HG03575 (cell line): ENCODE measurements at regions not wholly inside any gene's neighbourhood (a gene's known extent, or its start where the extent isn't known, plus 50 kb on each side); places are given as distances from the start of the nearest gene placed in this dataset.
"Not testable (repeated sequence)": the region's sequence is repeated elsewhere in the genome, so short reads cannot be mapped to it uniquely, and the experiment has no call there.

Experiments used
- ATAC-seq: cut with Tn5 transposase; IDR thresholded peaks from one replicate; pipeline ENCODE4 v1.9.1; 2021; ENCODE audit not compliant: unreplicated experiment, insufficient number of reproducible peaks, low FRiP score; ENCODE audit errors: extremely low read depth

- ATAC-seq, result no peak
Observed at GRCh38 chr2:67565761-67566160, 168.6 kb downstream of the ETAA1 start.

- ATAC-seq, result no peak
Observed at GRCh38 chr2:67566285-67566684, 169.2 kb downstream of the ETAA1 start.

GRCh38 chr2:67566958-67567635 is 170.0 kb downstream of the ETAA1 start:
- ATAC-seq, result no peak

- no peak for ATAC-seq
Observed at GRCh38 chr2:67567886-67568285, 170.8 kb downstream of the ETAA1 start.

- no peak for ATAC-seq
Observed at GRCh38 chr2:67570611-67571010, 173.5 kb downstream of the ETAA1 start.

GRCh38 chr2:67571785-67572718 is 174.9 kb downstream of the ETAA1 start:
- no peak for ATAC-seq

GRCh38 chr2:67572721-67573435 is 175.7 kb downstream of the ETAA1 start:
- no peak for ATAC-seq

GRCh38 chr2:67574230-67574629 is 177.1 kb downstream of the ETAA1 start:
- no peak for ATAC-seq

GRCh38 chr2:67576226-67576625 is 179.1 kb downstream of the ETAA1 start:
- ATAC-seq, result no peak

GRCh38 chr2:67576991-67577390 is 179.9 kb downstream of the ETAA1 start:
- ATAC-seq, result no peak

- ATAC-seq, result no peak
Observed at GRCh38 chr2:67579216-67579615, 182.1 kb downstream of the ETAA1 start.

GRCh38 chr2:67579806-67580205 is 182.7 kb downstream of the ETAA1 start:
- ATAC-seq, result no peak

GRCh38 chr2:67581751-67582150 is 184.6 kb downstream of the ETAA1 start:
- no peak for ATAC-seq

- ATAC-seq, result no peak
Observed at GRCh38 chr2:67583185-67583584, 186.1 kb downstream of the ETAA1 start.

- ATAC-seq, result no peak
Observed at GRCh38 chr2:67585400-67585799, 188.3 kb downstream of the ETAA1 start.

- not testable (repeated sequence) for ATAC-seq
Observed at GRCh38 chr2:67589121-67589520, 192.0 kb downstream of the ETAA1 start.

- ATAC-seq, result not testable (repeated sequence)
Observed at GRCh38 chr2:67594522-67594921, 197.4 kb downstream of the ETAA1 start.

GRCh38 chr2:67596871-67597270 is 199.7 kb downstream of the ETAA1 start:
- ATAC-seq, result no peak

GRCh38 chr2:67599561-67599960 is 202.4 kb downstream of the ETAA1 start:
- no peak for ATAC-seq
